TTC549 (cell line): ENCODE measurements at regions not wholly inside any gene's neighbourhood (a gene's known extent, or its start where the extent isn't known, plus 50 kb on each side); places are given as distances from the start of the nearest gene placed in this dataset.
"Not testable (repeated sequence)": the region's sequence is repeated elsewhere in the genome, so short reads cannot be mapped to it uniquely, and the experiment has no call there.

Source experiments
- FAIRE-seq: peaks from 2 replicates; lab custom pipeline; 2012; peaks lifted over from hg19 to GRCh38; lab: Jason Lieb, UNC

DNA sequence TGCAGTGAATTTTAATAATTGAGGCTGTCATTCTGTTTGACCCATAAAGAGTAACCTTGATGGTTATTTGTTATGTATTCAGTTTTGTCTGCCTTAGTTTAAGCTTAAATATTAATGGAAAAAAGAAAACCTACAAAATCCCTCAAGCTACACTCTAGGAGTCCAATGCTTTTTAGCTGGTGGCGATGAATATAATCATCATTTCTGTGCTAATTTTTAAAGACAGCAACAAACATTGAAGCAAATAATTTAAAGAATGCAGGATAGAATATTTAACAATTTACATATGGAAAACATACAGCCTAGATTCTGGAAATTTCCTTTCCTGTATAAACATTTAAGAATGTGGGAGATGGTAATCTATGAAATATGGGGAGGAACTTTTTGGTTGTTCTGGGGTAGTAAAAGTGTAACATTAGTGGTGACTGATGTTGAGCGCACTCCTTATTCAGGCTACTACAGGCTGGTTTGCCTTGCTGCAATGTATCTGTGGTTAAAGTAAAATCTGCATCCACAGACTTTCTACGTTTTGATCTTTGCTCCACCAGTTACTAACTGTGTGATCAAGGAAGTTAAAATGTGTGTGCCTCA lies 287.9 kb upstream of the DEFB112 start:
- FAIRE-seq, result no peak

DNA sequence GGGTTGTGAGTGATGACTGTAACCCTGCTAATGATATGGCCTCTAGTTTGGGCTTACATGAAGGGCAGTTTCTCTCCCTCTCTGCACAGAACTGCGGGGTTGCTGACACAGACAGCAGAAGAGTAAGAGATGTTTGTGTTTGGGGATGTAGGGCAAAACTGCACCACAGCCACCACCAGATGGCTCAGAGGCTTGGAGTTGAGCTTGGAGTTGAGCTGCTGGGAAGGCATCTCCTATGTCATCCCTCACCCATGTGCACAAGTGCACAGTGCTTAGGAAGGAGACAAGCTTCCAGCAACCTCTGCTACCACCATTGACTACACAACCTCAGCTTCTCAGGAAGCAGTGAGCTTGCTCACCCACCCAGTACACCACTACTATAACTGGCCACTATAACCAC lies 303.9 kb upstream of the DEFB112 start:
- FAIRE-seq, result no peak

DNA sequence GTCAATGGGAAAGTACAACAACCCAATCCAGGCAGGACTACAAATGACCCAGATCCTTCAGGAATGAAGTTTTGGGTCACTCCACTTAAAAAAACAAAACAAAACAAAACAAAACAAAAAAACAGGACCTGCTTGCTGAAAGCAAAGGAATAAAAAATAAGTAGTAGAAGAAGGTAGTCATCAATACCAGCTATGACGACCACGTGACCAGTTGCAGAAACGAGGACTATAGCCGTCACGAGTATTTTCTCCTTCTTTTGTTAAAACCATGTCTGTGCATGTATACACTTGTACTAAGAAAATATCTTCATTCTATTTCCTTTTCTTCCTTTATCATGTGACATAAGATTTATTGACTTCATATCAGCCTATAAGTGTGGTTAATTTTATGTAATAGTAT lies 308.4 kb upstream of the DEFB112 start:
- FAIRE-seq, result no peak

DNA sequence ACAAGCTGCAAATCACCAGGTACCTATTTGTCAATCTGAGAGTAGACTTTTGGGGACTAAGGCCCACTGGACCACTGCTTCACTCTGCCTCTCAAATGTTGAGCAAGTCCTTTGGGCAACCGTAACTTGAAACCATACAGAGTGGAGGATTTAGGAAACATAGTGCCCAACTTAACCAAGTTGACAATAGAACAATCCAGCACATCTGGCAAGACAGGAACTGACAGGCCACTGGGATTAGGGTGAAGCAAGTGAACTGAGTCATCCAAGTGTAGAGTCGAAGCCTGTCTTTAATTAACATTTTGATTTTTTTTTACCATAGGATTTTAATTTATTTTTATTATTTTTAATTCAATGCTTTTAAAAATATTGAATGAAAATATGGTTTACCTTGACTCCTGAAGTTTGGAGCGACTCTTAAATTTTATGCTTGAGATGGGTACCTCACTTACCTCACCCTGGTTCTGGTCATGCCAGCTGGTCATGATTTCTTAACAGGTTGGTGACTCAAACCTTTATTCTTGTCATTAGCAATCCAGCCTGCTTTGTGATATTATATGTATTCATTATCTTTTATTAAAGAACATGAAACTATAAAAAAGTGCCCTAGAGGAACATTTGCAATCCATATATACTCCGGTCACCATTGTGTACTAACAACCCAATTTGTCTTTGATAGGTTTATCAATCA lies 312.1 kb upstream of the DEFB112 start:
- no peak for FAIRE-seq

DNA sequence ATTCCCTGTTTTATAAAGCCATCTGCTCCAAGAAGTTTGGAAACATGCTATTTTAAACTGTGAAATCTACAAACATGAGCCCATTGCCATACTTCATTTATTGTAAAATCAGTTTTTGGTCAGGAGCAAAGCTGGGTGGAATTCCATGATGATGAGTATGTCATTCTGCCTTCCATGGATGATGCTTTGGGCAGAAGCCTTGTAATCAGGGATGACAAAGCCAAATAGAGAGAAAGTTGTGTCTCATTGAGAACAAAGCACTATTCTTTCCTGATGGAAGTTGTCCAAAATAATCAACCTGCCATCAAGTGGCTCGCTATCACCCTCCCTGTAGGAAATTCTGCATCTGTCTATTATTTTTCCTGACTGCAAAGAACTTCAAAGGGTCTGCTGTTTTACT lies 313.0 kb upstream of the DEFB112 start:
- FAIRE-seq, result no peak

DNA sequence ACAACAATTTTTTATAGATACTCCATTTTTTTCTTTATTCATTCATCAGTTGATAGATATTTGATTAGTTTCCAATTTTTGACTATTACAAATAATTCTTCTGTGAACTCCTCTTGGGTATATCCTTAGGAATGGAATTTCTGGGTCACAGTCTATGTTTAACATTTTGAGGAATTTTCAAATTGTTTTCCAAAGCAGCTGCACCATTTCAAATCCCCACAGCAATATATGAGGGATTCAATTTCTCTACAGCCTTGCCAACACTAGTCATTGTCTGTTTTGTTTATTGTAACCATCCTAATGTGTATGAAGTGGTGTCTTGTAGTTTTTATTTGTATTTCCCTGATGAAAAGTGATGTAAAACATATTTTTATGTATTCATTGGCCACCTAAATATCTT lies 320.3 kb upstream of the DEFB112 start:
- FAIRE-seq, result no peak

DNA sequence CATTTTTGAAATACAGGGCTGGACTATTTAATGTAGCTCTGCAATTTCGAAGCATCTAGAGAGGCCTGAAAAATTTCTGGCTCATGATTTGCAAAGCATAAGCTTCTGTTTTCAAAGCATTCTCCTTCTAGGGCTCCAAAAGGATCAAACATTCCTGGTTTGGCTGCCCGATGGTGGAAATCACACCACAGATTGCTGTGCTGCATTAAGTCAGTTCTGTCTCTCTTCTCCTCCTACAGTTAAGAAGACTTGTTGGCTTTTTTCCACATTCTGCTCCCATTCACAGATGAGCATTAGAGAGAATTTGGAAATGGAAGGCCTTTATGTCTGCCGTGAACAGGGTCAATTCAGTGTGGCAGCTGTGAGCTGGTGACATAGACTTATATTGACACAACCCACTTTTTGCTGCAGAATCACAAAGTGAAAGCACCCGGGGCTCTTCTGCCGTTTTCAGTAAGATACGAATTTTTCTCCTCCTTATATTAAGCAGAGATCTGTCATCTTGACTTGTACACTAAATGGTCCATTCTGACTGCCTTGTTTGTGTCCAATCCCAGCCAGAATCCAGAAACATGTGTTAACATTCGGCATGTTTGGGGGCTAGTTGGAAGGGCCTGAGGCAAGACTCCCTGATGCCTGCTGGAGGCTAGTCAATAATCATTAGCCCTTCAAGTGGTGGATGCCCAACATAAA lies 330.8 kb upstream of the DEFB112 start:
- no peak for FAIRE-seq

DNA sequence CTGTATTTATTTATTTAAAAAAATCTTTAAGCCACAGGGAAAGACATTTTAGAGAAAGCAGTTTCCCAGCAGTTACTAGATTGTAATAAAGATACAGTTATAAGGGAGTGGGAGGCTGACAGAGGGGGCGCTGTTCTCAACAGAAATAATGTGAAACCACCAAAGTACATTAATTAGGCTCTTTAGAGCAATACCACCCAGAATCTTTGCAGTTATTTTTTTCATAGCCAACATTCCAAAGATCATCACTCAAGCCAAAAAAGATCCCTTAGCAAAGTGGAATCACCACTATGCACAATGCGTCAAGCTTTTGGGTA lies 331.3 kb upstream of the DEFB112 start:
- FAIRE-seq, result no peak

DNA sequence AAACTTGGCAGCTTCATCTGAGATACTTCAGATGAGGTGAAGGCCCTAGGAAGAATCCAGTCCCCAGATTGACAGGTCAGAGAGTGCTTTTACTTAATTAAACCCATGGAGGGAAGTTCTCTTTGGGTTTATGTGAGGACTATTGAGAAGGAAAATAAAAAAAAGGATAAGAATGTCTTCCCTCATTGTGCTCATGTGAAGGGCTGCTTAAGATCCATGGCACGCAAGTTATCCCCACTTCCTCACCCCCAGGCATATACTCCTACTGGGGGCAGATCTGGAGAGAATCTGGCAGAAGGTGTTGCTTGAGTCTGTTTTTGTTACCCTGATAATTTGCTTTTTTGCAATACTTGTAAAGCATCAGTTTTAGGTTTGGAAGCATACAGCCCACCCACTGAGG lies 322.9 kb upstream of the TFAP2D start:
- FAIRE-seq, result no peak

DNA sequence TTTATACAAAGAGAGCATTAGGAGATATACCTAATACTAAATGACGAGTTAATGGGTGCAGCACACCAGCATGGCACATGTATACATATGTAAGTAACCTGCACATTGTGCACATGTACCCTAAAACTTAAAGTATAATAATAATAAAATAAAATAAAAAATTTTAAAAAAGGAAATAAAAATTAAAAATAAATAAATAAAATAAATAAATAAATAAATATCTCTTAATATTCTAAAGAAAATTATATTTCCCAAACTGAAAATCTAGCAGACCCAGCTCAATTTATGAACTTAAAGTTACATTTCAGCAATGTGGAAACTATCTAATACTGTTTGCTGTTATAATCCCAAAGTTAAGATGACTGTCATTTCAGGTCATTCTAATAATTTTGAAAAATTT lies 319.2 kb upstream of the TFAP2D start:
- not testable (repeated sequence) for FAIRE-seq

DNA sequence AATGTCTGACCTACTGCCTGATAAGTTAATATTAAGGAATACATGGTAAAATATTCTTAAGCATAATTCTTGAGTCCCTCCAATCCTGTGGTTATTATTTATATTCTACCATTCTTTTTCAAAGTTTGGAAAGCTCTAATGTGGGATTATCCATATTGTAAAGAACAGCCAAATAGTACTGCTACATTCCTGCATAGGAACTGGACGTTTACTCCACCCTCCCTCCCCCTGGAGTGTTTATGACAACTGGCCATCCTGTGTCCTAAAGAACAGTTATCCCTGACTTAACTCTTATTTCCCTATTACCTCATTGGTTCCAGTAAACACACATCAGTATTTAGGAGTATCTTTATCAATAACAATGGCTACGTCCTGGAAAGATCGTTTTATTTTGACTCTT lies 308.7 kb upstream of the TFAP2D start:
- no peak for FAIRE-seq

DNA sequence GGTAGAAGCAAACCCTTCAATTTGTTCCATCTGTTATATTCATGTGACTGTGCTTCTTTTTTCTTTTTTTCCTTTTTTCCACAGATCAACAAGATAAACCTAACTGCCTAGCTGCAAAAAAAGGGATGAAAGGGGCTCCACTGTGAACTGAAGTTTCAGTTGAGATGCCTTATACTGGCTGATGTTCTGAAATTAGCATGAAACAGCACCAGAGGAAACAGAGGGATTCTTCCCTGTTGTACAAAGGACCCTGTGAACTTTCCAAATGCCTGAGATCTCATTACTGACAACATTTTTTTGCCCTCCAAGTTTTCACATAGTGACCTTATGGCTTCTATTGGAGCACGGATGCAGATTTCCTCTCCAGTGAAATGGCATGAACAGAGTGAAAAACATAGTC lies 302.7 kb upstream of the TFAP2D start:
- FAIRE-seq, result no peak

DNA sequence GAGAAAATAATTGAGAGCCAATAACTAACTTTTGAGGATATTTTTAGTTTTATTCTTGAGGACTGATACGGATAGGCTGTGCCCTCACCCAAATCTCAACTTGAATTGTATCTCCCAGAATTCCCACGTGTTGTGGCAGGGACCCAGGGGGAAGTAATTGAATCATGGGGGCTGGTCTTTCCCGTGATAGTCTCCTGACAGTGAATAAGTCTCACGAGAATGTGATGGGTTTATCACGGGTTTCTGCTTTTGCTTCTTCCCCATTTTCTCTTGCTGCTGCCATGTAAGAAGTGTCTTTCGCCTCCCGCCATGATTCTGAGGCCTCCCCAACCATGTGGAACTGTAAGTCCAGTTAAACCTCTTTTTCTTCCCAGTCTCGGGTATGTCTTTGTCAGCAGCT lies 292.3 kb upstream of the TFAP2D start:
- FAIRE-seq, result not testable (repeated sequence)

DNA sequence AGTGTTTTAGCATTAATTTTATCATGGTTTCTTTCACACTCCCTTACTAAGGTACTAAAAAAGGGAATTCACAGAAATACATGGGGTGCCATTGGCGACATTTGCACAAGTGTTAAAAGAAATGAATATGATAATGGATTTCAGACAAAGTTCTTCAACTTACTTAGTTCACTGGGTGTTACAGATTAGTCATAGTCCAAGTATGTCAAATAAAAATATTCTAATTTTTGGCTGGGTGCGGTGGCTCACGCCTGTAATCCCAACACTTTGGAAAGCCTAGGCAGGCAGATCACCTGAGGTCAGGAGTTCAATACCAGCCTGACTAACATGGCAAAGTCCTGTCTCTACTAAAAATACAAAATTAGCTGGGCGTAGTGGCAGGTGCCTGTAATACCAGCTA lies 286.1 kb upstream of the TFAP2D start:
- no peak for FAIRE-seq

DNA sequence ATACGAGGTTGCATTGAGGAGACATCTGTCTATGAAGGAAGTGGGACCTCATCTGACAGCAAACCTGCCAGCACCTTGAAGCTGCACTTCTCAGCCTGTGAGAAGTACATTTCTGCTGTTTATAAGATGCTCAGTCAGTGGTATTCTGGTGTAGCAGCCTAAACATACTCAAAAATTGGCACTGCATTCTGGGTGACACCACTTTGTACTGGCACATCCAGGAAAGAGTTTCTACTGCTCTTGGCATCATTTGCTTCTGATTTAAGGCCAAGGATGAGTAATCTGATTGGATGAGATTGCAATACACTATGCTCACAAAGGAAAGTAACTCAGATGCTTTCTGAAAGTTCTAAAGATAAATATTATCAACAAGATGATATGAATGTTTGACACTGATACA lies 275.4 kb upstream of the TFAP2D start:
- no peak for FAIRE-seq

DNA sequence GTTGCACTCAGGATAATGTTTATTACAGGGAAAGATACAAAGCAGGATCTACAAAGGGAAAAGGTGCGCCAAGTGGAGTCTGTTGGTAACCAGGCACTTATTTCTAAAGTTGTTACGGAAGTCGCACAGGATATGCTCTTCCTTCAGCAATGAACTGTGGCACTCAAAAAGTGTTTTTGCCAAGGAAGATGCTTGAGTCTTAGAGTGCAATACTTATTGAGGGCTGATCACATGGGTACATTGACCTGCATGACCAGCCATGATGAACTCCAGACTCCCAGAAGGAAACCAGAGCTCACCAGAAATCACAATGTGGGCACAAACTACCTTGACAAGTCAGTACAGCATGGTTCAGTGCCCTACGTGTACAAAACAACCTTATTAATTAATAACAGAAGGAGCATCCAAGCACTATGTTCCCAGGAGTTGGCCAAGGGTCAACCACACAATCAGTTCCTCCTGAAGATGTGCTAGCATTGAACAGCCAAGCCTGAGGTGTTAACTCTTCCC lies 270.7 kb upstream of the TFAP2D start:
- no peak for FAIRE-seq

DNA sequence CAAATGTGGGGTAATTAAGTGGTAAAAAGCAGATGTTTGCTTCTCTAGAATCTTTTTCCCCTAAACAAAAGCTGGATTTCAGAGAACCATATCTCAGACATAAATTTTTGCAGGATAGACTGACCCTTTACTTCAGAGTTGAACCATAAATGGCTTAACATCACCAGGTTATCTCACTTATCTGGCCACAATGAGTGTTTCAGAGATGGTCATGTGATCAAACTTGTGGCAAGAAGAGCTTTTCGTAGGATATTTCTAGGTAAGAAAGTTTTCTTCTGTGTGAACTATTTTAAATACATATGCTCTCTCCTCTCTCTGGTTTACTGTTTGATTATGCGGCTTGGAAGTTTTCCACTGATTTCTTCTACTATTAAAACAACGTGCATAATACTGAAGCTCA lies 270.2 kb upstream of the TFAP2D start:
- FAIRE-seq, result no peak

DNA sequence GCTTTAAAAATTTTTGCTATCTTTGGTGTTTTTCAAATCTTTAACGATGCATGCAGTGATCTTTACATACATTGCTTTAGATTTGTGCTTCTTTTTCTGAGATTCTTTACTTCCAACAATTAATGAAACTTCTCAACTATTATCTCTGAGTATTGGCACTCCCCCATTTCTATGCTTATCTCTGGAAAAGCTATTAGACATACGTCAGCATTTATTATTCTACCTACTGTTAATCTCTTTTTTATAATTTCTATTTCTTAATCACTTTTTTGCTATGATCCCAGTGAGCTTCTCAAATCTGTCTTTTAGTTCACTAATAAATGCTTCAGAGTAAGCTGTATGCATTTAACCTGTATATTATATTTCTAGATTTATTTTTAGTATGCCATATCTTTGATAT lies 264.2 kb upstream of the TFAP2D start:
- FAIRE-seq, result no peak

DNA sequence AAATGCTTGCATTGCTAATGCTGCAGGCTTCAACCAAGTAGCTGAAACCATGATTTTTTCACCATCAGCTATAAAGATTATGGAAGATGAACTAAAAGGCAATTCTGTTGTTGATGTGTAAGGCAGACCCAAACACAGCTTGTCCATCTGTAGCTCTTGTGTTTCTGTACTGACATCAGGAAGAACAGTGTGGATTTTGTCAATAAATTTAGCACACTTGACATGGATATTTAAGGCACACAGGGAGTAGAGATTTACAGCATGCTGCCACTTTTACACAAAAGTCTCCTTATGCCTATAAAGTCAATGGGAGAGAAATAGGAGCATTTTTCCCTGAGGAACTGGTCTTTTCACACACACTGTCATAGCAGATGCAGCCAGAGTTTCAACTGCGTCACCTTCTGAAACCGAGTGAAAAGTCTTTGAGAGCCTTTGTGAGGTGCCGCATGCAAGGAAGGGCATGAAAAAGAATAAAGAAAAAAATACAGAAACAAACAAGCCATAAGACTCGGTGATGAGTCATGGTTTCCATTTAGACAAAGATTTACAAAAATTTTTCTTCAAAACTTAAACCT lies 261.4 kb upstream of the TFAP2D start:
- FAIRE-seq, result no peak

DNA sequence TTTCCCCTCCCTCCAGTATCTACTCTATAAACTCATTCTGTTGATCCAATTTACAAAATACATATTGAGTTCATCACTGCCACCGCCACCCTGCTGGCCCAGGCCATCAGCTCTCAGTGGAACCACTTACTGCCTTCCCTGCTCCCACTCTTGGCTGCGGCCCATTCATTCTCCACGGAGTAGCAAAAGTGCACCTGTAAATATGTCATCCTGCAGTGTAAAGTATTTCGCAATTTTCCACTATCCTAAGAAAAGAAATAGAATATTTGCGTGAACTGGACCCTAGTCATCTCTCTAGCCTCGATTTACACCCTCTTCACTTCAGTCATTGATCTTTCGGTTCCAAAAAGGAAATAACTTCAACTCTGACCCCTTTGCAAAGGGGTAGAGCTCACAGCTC lies 258.3 kb upstream of the TFAP2D start:
- FAIRE-seq, result no peak

DNA sequence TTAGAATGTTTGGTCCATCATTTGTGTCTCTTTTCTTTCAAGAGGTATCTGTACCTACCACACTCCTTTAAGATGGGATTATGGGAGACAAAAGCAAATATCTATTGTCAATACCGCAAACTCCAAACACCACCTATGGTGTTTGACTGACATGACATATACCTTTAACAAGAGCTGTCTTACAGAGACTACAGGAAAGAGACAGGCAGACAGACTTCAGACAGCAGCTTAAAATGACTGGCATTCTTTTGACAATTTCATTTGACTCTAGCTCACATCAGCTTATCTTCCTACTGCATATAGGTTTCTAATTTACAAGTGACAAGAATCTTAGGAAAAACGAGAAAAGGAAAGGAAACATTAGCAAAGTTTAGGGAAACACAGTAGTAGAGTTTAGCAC lies 256.0 kb upstream of the TFAP2D start:
- FAIRE-seq, result no peak

DNA sequence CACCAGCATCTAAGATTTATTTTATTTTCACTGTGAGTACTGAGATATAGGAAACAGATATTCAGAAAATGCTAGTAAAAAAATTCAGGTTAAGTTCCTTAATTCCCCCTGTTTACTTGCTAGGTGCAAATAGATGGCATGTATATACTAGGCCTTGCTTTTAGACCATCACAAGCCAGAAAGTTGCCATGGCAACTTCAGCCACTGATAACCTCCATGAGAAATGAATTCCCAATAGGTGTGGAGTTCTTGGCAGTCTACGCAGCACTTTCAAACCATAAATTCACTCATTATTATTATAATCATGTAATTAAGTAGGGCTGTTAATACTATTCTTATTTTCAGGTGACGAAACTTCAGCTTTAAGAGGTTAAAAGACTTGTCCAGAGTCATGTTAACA lies 251.6 kb upstream of the TFAP2D start:
- FAIRE-seq, result no peak

DNA sequence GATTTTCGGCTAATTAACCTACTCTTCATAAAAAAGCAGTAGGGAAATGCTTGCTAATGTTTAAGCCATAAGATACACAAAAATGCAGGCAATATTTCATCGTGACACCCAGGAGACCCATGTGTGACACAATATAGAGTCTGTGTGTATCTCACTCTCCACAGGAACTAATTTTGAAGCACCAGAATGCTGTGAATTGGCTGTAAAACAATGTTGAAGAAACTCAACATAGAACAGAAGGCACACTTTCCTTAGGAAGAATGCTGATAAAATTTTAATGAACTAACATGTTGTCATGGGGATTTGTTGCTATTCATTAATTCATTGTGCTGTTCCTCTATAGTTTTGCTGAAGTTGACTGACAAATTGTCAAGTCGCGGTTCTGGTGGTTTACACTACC lies 249.4 kb upstream of the TFAP2D start:
- no peak for FAIRE-seq

DNA sequence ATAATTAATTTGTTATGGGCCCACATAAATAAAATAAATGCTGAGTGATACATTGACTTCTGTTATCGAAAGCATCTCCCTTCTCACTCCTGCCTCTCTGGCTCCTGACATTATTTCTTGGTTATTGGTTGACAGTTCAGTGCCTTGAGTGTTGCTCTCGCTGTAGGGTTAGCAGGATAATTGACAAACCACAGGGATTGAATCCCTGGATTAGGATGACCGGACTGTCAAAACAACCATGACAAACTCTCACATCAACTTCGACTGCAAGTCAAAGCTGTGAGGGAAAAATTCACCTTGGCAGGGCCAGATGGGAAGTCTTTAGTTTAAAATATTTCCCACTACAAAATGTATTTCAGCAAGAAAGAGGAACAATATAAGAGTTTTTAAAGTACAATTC lies 245.4 kb upstream of the TFAP2D start:
- no peak for FAIRE-seq
